CD4-positive, alpha-beta T cell (primary cell): ENCODE measurements at regions not wholly inside any gene's neighbourhood (a gene's known extent, or its start where the extent isn't known, plus 50 kb on each side); places are given as distances from the start of the nearest gene placed in this dataset.

Experiments
- ATAC-seq: fragments of 200-7000 bp; cut with Tn5 transposase; one replicate; pipeline ENCODE4 v1.10.0; 2022; ENCODE audit warnings: mild to moderate bottlenecking; ENCODE audit not compliant: poor library complexity
- CTCF ChIA-PET: fragments of 350-600 bp; sonication (Branson Sonifier 250); formaldehyde crosslinking; loops from one replicate; lab custom pipeline; 2021; ENCODE audit warnings: antibody characterized with exemption, inconsistent platforms; lab: Charles Lee
- POLR2A ChIA-PET: fragments of 350-600 bp; sonication (Branson Sonifier 250); formaldehyde crosslinking; loops from one replicate; lab custom pipeline; 2021; ENCODE audit warnings: antibody characterized with exemption, inconsistent platforms; lab: Charles Lee
- DNase-seq, 14 experiments: peaks; one replicate each; pipeline ENCODE4 v3.0.0-alpha.2; 2013 to 2020; ENCODE audit warnings: mixed read lengths in 2 of 14
- H3K27ac ChIP-seq, 2 donors: one replicate each; pipeline versions ENCODE4 v1.5.1 to v1.7.0; 2013; ENCODE audit warnings: low read length in 2 of 2, low read depth in 1 of 2, mild to moderate bottlenecking in 1 of 2
- H3K27me3 ChIP-seq, 2 experiments: 1 replicate in 1 of 2; 2 replicates in 1 of 2; pipeline versions ENCODE4 v1.6.1 to v1.7.0; 2013; ENCODE audit warnings: low read length in 2 of 2, control low read depth in 1 of 2, mild to moderate bottlenecking in 1 of 2, moderate library complexity in 1 of 2; ENCODE audit not compliant: insufficient read depth in 2 of 2, control insufficient read depth in 1 of 2
- H3K36me3 ChIP-seq: one replicate; pipeline ENCODE4 v1.6.1; 2013; ENCODE audit warnings: low read length, control low read depth; ENCODE audit not compliant: insufficient read depth
- H3K4me1 ChIP-seq: one replicate; pipeline ENCODE4 v1.6.1; 2013; ENCODE audit warnings: low read length, control low read depth; ENCODE audit not compliant: insufficient read depth
- H3K4me3 ChIP-seq: one replicate; pipeline ENCODE4 v1.5.1; 2013; ENCODE audit warnings: mild to moderate bottlenecking, low read length, moderate library complexity
- H3K9me3 ChIP-seq, 2 experiments: 1 replicate in 1 of 2; 2 replicates in 1 of 2; pipeline versions ENCODE4 v1.6.1 to v1.7.0; 2013; ENCODE audit warnings: low read length in 2 of 2, mild to moderate bottlenecking in 2 of 2, control low read depth in 1 of 2, moderate library complexity in 1 of 2; ENCODE audit not compliant: control insufficient read depth in 1 of 2, insufficient read depth in 1 of 2
- H3K27ac Mint-ChIP-seq: one replicate; pipeline ENCODE4 v1.8.0; 2020; ENCODE audit warnings: mixed read lengths
- H3K27me3 Mint-ChIP-seq: one replicate; pipeline ENCODE4 v1.8.0; 2021; ENCODE audit warnings: mixed read lengths
- H3K36me3 Mint-ChIP-seq: one replicate; pipeline ENCODE4 v1.8.0; 2021; ENCODE audit warnings: low read depth, mixed read lengths
- H3K4me1 Mint-ChIP-seq: one replicate; pipeline ENCODE4 v1.8.0; 2021; ENCODE audit warnings: low read depth, mixed read lengths
- H3K4me3 Mint-ChIP-seq: one replicate; pipeline ENCODE4 v1.8.0; 2020; ENCODE audit warnings: mild to moderate bottlenecking, mixed read lengths
- H3K9me3 Mint-ChIP-seq: one replicate; pipeline ENCODE4 v1.8.0; 2020; ENCODE audit warnings: mixed read lengths
- CTCF ChIP-seq: fragments of 200-600 bp; IDR thresholded peaks from one replicate; pipeline ENCODE4 v1.8.0; 2022; ENCODE audit warnings: antibody characterized with exemption, mild to moderate bottlenecking
- intact Hi-C, 2 experiments: fragments of 100-400 bp; cut with DNase I in 1 of 2; cut with micrococcal nuclease in 1 of 2; formaldehyde crosslinking; loops; one replicate each; pipeline versions ENCODE4 v1.15.1 to v1.9.0; 2023 to 2025; cut with DNase I, micrococcal nuclease

DNA sequence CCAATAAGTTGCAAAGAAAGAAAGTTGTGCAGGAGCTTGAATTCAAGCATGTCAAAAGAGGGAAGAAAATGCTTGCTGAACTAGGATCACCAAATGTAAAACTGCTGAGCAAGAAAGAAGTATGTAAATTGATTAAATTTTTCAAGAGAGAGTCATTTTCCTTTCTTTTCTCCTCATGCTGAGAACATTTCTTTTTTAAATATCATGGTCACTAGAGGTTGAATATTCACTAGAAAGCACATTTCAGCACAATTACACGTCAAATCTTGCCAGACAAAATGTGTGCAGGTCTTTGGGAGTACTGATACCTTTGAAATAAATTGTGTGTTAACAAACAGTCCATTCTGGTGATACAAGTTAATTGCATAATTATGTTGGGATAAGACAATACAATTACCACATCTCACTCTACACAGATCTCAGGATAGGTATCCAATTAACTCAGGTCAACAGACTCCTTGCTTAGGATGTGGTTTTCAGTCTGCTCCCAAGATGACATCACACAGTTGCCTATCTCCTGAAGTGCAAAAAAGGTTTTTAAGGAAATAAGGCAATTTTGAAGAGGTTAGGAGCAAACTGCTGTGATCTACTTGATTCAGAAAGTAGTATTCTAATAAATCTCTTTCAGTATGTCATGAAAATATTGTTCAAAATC, 862.2 kb downstream of the RPS29 start:
- CTCF ChIA-PET, result no interaction called here

DNA sequence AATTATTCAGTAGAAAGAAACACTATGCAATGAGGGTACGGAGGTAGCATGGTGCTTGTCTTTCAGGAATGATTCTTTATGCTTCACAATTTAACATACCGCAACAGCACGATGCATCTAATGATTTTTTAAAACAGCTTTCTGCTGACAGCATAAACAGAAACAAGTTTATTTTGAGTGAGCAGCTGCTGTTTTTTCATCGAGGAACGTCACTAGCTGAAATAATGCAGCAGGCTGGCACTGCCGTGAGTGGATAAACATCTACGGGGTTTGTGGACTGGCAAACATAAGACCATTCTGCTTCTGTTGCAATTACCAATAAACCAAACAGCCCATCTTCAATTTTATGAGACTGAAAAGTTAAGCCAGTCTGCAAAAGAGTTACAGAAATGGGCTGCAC, 871.8 kb downstream of the RPS29 start:
- Histone ChIP-seq H3K36me3 (no peaks in the 10 kb centered on the region), H3K27me3 (no peaks in the 10 kb centered on the region), H3K4me3 (no peak overlapping the region), H3K27ac (no peak overlapping the region), H3K9me3 (no peaks in the 10 kb centered on the region), H3K4me1 (no peaks in the 10 kb centered on the region)
- no peaks in the 10 kb centered on the region for H3K4me1 Mint-ChIP-seq
- CTCF ChIA-PET, result no interaction called here
- H3K36me3 Mint-ChIP-seq, result no peaks in the 10 kb centered on the region
- no peak for DNase-seq
- H3K4me3 Mint-ChIP-seq, result no peak overlapping the region
- no peaks in the 10 kb centered on the region for H3K9me3 Mint-ChIP-seq
- H3K27me3 Mint-ChIP-seq, result no peaks in the 10 kb centered on the region
- no peak for TF ChIP-seq CTCF
- POLR2A ChIA-PET, result no interaction called here
- ATAC-seq, result no peak
- intact Hi-C loops, result no loop called here
- H3K27ac Mint-ChIP-seq, result no peak overlapping the region

More for the DNA sequence above, 862.2 kb downstream of the RPS29 start:
- Histone ChIP-seq H3K36me3 (no peaks in the 10 kb centered on the region), H3K27me3 (no peaks in the 10 kb centered on the region), H3K4me3 (no peak overlapping the region), H3K27ac (no peak overlapping the region), H3K9me3 (peaks cover 0 to 5% of the 10 kb centered on the region in 2 experiments), H3K4me1 (no peaks in the 10 kb centered on the region)
- Mint-ChIP-seq H3K36me3 (no peaks in the 10 kb centered on the region), H3K9me3 (no peaks in the 10 kb centered on the region), H3K27me3 (no peaks in the 10 kb centered on the region), H3K27ac (no peak overlapping the region), H3K4me1 (no peaks in the 10 kb centered on the region), H3K4me3 (no peak overlapping the region)
- POLR2A ChIA-PET, result no interaction called here
- ATAC-seq (no peak), DNase-seq (no peak)
- intact Hi-C loops, result no loop called here
- no peak for TF ChIP-seq CTCF

- no peaks in the 10 kb centered on the region for H3K4me1 Mint-ChIP-seq
- ATAC-seq, result no peak
- peaks cover 3% of the 10 kb centered on the region for H3K9me3 Mint-ChIP-seq
- Histone ChIP-seq H3K4me1 (no peaks in the 10 kb centered on the region), H3K27ac (no peak overlapping the region), H3K36me3 (no peaks in the 10 kb centered on the region), H3K4me3 (no peak overlapping the region), H3K27me3 (no peaks in the 10 kb centered on the region), H3K9me3 (no peaks in the 10 kb centered on the region)
- CTCF ChIA-PET, result no interaction called here
- intact Hi-C loops, result no loop called here
- H3K36me3 Mint-ChIP-seq, result no peaks in the 10 kb centered on the region
- no peak for TF ChIP-seq CTCF
- no peak overlapping the region for H3K4me3 Mint-ChIP-seq
- H3K27me3 Mint-ChIP-seq, result no peaks in the 10 kb centered on the region
- H3K27ac Mint-ChIP-seq, result no peak overlapping the region
- POLR2A ChIA-PET, result no interaction called here
- no peak for DNase-seq
Measured at GRCh38 chr14:48710133-48710532, 876.0 kb downstream of the RPS29 start.
